ENCODE measurements at regions not wholly inside any gene's neighbourhood (a gene's known extent, or its start where the extent isn't known, plus 50 kb on each side); places are given as distances from the start of the nearest gene placed in this dataset.

DNA sequence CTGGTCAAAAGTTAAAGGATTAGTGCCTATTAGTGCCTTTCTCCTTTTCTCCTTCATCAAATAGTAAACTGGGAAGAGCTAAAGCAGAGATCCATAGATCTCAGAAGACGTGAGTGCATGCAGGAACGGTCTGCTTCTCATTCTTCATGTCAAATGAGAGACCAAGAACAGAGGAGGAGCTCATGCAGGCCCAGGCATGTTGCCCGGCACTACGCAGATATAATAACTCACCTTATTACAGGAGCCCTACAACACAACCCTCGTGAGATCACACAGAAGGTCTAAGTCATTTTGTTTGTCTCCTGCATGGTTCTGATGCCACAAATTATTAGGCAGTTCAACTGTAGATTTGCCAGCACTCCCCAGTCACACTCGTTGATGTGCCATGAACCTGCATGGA, 71.8 kb downstream of the CMPK2 start:
- TF ChIP-seq, protein P1, sequence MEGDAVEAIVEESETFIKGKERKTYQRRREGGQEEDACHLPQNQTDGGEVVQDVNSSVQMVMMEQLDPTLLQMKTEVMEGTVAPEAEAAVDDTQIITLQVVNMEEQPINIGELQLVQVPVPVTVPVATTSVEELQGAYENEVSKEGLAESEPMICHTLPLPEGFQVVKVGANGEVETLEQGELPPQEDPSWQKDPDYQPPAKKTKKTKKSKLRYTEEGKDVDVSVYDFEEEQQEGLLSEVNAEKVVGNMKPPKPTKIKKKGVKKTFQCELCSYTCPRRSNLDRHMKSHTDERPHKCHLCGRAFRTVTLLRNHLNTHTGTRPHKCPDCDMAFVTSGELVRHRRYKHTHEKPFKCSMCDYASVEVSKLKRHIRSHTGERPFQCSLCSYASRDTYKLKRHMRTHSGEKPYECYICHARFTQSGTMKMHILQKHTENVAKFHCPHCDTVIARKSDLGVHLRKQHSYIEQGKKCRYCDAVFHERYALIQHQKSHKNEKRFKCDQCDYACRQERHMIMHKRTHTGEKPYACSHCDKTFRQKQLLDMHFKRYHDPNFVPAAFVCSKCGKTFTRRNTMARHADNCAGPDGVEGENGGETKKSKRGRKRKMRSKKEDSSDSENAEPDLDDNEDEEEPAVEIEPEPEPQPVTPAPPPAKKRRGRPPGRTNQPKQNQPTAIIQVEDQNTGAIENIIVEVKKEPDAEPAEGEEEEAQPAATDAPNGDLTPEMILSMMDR (IDR thresholded peaks at IDR 0.05) = no peak
- no peak for TF ChIP-seq POLR2A (IDR thresholded peaks at IDR 0.05)

All from right lobe of liver (tissue), 4 donors.